ENCODE measurements at regions not wholly inside any gene's neighbourhood (a gene's known extent, or its start where the extent isn't known, plus 50 kb on each side); places are given as distances from the start of the nearest gene placed in this dataset.

DNA sequence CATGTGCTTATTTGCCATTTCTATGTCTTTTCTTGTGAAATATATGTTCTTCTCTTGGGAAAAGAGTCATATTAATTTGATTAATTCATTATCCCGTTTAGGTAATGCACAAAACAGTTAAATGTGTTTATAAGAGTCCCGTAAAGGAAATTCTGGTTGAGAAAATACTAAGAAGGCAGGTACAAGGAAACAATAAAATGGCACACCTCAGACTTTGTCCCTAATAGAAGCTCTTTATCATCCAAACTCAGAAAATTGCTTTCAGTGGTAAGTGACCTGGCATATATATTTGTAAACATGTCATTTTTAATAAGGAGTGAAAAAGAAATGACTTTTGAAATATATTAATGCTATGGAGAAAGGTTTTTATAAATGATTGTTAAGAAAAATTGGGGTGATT lies 540.5 kb upstream of the CITED2 start:
- TF ChIP-seq, protein P1, sequence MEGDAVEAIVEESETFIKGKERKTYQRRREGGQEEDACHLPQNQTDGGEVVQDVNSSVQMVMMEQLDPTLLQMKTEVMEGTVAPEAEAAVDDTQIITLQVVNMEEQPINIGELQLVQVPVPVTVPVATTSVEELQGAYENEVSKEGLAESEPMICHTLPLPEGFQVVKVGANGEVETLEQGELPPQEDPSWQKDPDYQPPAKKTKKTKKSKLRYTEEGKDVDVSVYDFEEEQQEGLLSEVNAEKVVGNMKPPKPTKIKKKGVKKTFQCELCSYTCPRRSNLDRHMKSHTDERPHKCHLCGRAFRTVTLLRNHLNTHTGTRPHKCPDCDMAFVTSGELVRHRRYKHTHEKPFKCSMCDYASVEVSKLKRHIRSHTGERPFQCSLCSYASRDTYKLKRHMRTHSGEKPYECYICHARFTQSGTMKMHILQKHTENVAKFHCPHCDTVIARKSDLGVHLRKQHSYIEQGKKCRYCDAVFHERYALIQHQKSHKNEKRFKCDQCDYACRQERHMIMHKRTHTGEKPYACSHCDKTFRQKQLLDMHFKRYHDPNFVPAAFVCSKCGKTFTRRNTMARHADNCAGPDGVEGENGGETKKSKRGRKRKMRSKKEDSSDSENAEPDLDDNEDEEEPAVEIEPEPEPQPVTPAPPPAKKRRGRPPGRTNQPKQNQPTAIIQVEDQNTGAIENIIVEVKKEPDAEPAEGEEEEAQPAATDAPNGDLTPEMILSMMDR (conservative IDR thresholded peaks at IDR 0.05 in 1 of 2, IDR thresholded peaks at IDR 0.05 in 1 of 2; ENCODE audit: extremely low read depth in 1 of 2, insufficient read depth in 1 of 2, low read depth in 1 of 2, low read length in 2 of 2) = no peak
- no peak for TF ChIP-seq EZH2 (IDR thresholded peaks at IDR 0.05; ENCODE audit: borderline replicate concordance, low read length)

Measured in mammary epithelial cell (primary cell).